Aorta (tissue), 5 donors: ENCODE measurements at regions not wholly inside any gene's neighbourhood (a gene's known extent, or its start where the extent isn't known, plus 50 kb on each side); places are given as distances from the start of the nearest gene placed in this dataset.

Experiments
- ATAC-seq: fragments of 200-7000 bp; cut with Tn5 transposase; one replicate; pipeline ENCODE4 v1.9.1; 2022; ENCODE audit warnings: moderate library complexity; ENCODE audit not compliant: low FRiP score
- DNase-seq, 2 donors: peaks; one replicate each; pipeline ENCODE4 v3.0.0-alpha.2; 2020
- H3K27ac ChIP-seq, 2 donors: one replicate each; pipeline ENCODE4 v1.5.1; 2013; ENCODE audit warnings: low read length in 2 of 2, mild to moderate bottlenecking in 2 of 2, moderate library complexity in 2 of 2, control low read depth in 1 of 2, inconsistent platforms in 1 of 2, low read depth in 1 of 2
- H3K27me3 ChIP-seq, 2 donors: one replicate each; pipeline ENCODE4 v1.6.1; 2013; ENCODE audit warnings: control low read depth in 1 of 2, low read length in 1 of 2, mild to moderate bottlenecking in 1 of 2, moderate library complexity in 1 of 2; ENCODE audit not compliant: insufficient read depth in 2 of 2, control insufficient read depth in 1 of 2
- H3K36me3 ChIP-seq, 2 donors: one replicate each; pipeline ENCODE4 v1.6.1; 2013; ENCODE audit warnings: control low read depth in 1 of 2, low read length in 1 of 2, mild to moderate bottlenecking in 1 of 2; ENCODE audit not compliant: insufficient read depth in 2 of 2, control insufficient read depth in 1 of 2
- H3K4me1 ChIP-seq, 2 donors: one replicate each; pipeline ENCODE4 v1.6.1; 2013; ENCODE audit warnings: low read length in 2 of 2, control low read depth in 1 of 2, mild to moderate bottlenecking in 1 of 2, moderate library complexity in 1 of 2; ENCODE audit not compliant: insufficient read depth in 2 of 2, control insufficient read depth in 1 of 2
- H3K4me3 ChIP-seq, 2 donors: one replicate each; pipeline ENCODE4 v1.5.1; 2013; ENCODE audit warnings: low read length in 2 of 2, control low read depth in 1 of 2, mild to moderate bottlenecking in 1 of 2
- H3K9me3 ChIP-seq: one replicate; pipeline ENCODE4 v1.6.1; 2013; ENCODE audit warnings: mild to moderate bottlenecking, low read length; ENCODE audit not compliant: control insufficient read depth
- WGBS, 2 donors: extraction: QIAGEN DNeasy Blood & Tissue Kit; methylation state at CpG; one replicate each; pipeline ENCODE4 v1.1.7; 2013; 5-methylcytosine and 5-hydroxymethylcytosine counted together
- intact Hi-C, 2 donors: fragments of 100-400 bp; cut with DNase I; formaldehyde crosslinking; loops; one replicate each; pipeline versions ENCODE4 v1.14.2 to v1.15.0; 2022
- donor health status: healthy with polysubstance abuse.
- donor health status: Bipolar disorder and iron deficiency.
- donor health status: DM: no; HTN: no; CAD: no.
- donor health status: DM: no; HTN: no; CAD: no.
- donor health status: DM: yes; HTN: yes; CAD: no.

- DNase-seq (no peak), ATAC-seq (no peak)
- H3K27ac ChIP-seq, result no peak overlapping the region
- H3K9me3 ChIP-seq, result no peaks in the 10 kb centered on the region
- no peak overlapping the region for H3K4me3 ChIP-seq
- no peaks in the 10 kb centered on the region for H3K27me3 ChIP-seq
- H3K36me3 ChIP-seq, result no peaks in the 10 kb centered on the region
- 44 to 45% methylated on average over 6 of the region's 6 CpGs for WGBS, 2 donors
- intact Hi-C loops, result no loop called here
- no peaks in the 10 kb centered on the region for H3K4me1 ChIP-seq
Observed at GRCh38 chr19:31911577-31911976, 433.8 kb upstream of the ZNF507 start.

- no peaks in the 10 kb centered on the region for H3K27me3 ChIP-seq
- DNase-seq, result no peak
- no peak for ATAC-seq
- intact Hi-C loops, result no loop called here
- H3K36me3 ChIP-seq, result no peaks in the 10 kb centered on the region
- H3K4me3 ChIP-seq, result no peak overlapping the region
- H3K4me1 ChIP-seq, result no peaks in the 10 kb centered on the region
- no peaks in the 10 kb centered on the region for H3K9me3 ChIP-seq
- H3K27ac ChIP-seq, result no peak overlapping the region
- WGBS, 2 donors, result 47 to 50% methylated on average over 7 of the region's 7 CpGs
Observed at GRCh38 chr19:31913103-31913661, 432.2 kb upstream of the ZNF507 start.

- Histone ChIP-seq H3K27ac (no peak overlapping the region), H3K36me3 (no peaks in the 10 kb centered on the region), H3K9me3 (no peaks in the 10 kb centered on the region), H3K27me3 (no peaks in the 10 kb centered on the region), H3K4me1 (no peaks in the 10 kb centered on the region), H3K4me3 (no peak overlapping the region)
- DNase-seq (no peak), ATAC-seq (no peak)
- intact Hi-C loops, result no loop called here
- WGBS, 2 donors, result 77 to 84% methylated on average over 2 of the region's 2 CpGs
Observed at GRCh38 chr19:31930401-31930800, 415.0 kb upstream of the ZNF507 start.

- no peak for DNase-seq
- no peak overlapping the region for H3K27ac ChIP-seq
- H3K4me1 ChIP-seq, result no peaks in the 10 kb centered on the region
- intact Hi-C loops, result no loop called here
- no peaks in the 10 kb centered on the region for H3K27me3 ChIP-seq
- no peaks in the 10 kb centered on the region for H3K36me3 ChIP-seq
- no peak for ATAC-seq
- 67 to 72% methylated on average over 3 of the region's 3 CpGs for WGBS, 2 donors
- H3K4me3 ChIP-seq, result no peak overlapping the region
- H3K9me3 ChIP-seq, result peaks cover 2% of the 10 kb centered on the region
Observed at GRCh38 chr19:31937983-31938382, 407.4 kb upstream of the ZNF507 start.

GRCh38 chr19:31938675-31939074 is 406.7 kb upstream of the ZNF507 start:
- DNase-seq (no peak), ATAC-seq (no peak)
- no peak overlapping the region for H3K4me3 ChIP-seq
- intact Hi-C loops, result no loop called here
- H3K36me3 ChIP-seq, result no peaks in the 10 kb centered on the region
- H3K27ac ChIP-seq, result no peak overlapping the region
- H3K4me1 ChIP-seq, result no peaks in the 10 kb centered on the region
- peaks cover 2% of the 10 kb centered on the region for H3K9me3 ChIP-seq
- WGBS, 2 donors, result 67% methylated on average over 5 of the region's 5 CpGs
- H3K27me3 ChIP-seq, result no peaks in the 10 kb centered on the region

GRCh38 chr19:31940396-31940795 is 405.0 kb upstream of the ZNF507 start:
- Histone ChIP-seq H3K27ac (no peak overlapping the region), H3K27me3 (no peaks in the 10 kb centered on the region), H3K4me1 (no peaks in the 10 kb centered on the region), H3K4me3 (no peak overlapping the region), H3K36me3 (no peaks in the 10 kb centered on the region), H3K9me3 (peaks cover 2% of the 10 kb centered on the region)
- no peak for DNase-seq
- WGBS, 2 donors, result 64 to 78% methylated on average over 2 of the region's 2 CpGs
- intact Hi-C loops, result no loop called here
- no peak for ATAC-seq

- Histone ChIP-seq H3K27ac (no peak overlapping the region), H3K9me3 (peaks cover 2% of the 10 kb centered on the region), H3K36me3 (no peaks in the 10 kb centered on the region), H3K4me1 (no peaks in the 10 kb centered on the region), H3K27me3 (no peaks in the 10 kb centered on the region), H3K4me3 (no peak overlapping the region)
- DNase-seq, result no peak
- ATAC-seq, result no peak
- intact Hi-C loops, result no loop called here
- WGBS, 2 donors, result 38 to 41% methylated on average over 11 of the region's 11 CpGs
Observed at GRCh38 chr19:31943191-31943661, 402.2 kb upstream of the ZNF507 start.

GRCh38 chr19:31943778-31944177 is 401.6 kb upstream of the ZNF507 start:
- Histone ChIP-seq H3K4me3 (no peak overlapping the region), H3K36me3 (no peaks in the 10 kb centered on the region), H3K9me3 (peaks cover 2% of the 10 kb centered on the region), H3K27me3 (no peaks in the 10 kb centered on the region), H3K4me1 (no peaks in the 10 kb centered on the region), H3K27ac (no peak overlapping the region)
- WGBS, 2 donors, result 14 to 26% methylated on average over 11 of the region's 11 CpGs
- DNase-seq (no peak), ATAC-seq (no peak)
- intact Hi-C loops, result no loop called here

- H3K4me1 ChIP-seq, result no peaks in the 10 kb centered on the region
- H3K27ac ChIP-seq, result no peak overlapping the region
- H3K9me3 ChIP-seq, result peaks cover 2% of the 10 kb centered on the region
- no peaks in the 10 kb centered on the region for H3K36me3 ChIP-seq
- WGBS, 2 donors, result 77 to 78% methylated on average over 3 of the region's 3 CpGs
- H3K4me3 ChIP-seq, result no peak overlapping the region
- ATAC-seq, result no peak
- H3K27me3 ChIP-seq, result no peaks in the 10 kb centered on the region
- intact Hi-C loops, result no loop called here
- DNase-seq, result no peak
Observed at GRCh38 chr19:31944326-31944725, 401.1 kb upstream of the ZNF507 start.
